HCT116 (cell line): ENCODE measurements at regions not wholly inside any gene's neighbourhood (a gene's known extent, or its start where the extent isn't known, plus 50 kb on each side); places are given as distances from the start of the nearest gene placed in this dataset.

Experiments
- ATAC-seq: fragments of 200-7000 bp; cut with Tn5 transposase; 2 replicates; pipeline ENCODE4 v1.9.1; 2020; ENCODE audit warnings: mild to moderate bottlenecking, moderate library complexity
- BruUV-seq: library from RNA; stranded (reverse); fragments of 400-500 nt; replicated peaks from 2 replicates; lab custom pipeline; 2021; lab: Mats Ljungman, UMichigan
- CTCF ChIA-PET: fragments of 300-600 bp; sonication (Branson Sonifier 250); formaldehyde crosslinking; loops from one replicate; lab custom pipeline; 2021; ENCODE audit warnings: antibody characterized with exemption; lab: Charles Lee
- POLR2A ChIA-PET: fragments of 300-600, 350-600 bp; sonication (Branson Sonifier 250); formaldehyde crosslinking; loops from one replicate; lab custom pipeline; 2021; ENCODE audit warnings: antibody characterized with exemption; lab: Charles Lee
- RAD21 ChIA-PET, 2 experiments: fragments of 300-600 bp; sonication (Branson Sonifier 250); formaldehyde crosslinking; loops; one replicate each; lab custom pipeline; 2023; ENCODE audit warnings: low total read pairs in 2 of 2; ENCODE audit not compliant: uncharacterized antibody in 2 of 2, unreplicated experiment in 2 of 2, low non-redundant PET in 1 of 2; lab: Charles Lee
- DNase-seq: peaks from one replicate; pipeline ENCODE4 v3.0.0-alpha.2; 2010; ENCODE audit warnings: low read depth, low spot score
- H2AFZ ChIP-seq: fragments of 200-600 bp; shearing (Covaris generic), sonication (generic); 2 replicates; pipeline ENCODE4 v1.6.1; 2017; ENCODE audit warnings: low read depth, mixed run types, mixed read lengths, antibody characterized with exemption, low read length; ENCODE audit not compliant: poor library complexity, severe bottlenecking
- H3K27ac ChIP-seq: 2 replicates; pipeline ENCODE4 v1.5.1; 2012; ENCODE audit warnings: low read depth, low read length
- H3K27me3 ChIP-seq: fragments of 200-600 bp; sonication (generic); 2 replicates; pipeline ENCODE4 v1.6.1; 2016; ENCODE audit warnings: mixed run types, low read length, mixed read lengths; ENCODE audit not compliant: insufficient read depth
- H3K36me3 ChIP-seq, 2 experiments: fragments of 200-500 bp in 1 of 2; fragments of 200-600 bp in 1 of 2; sonication (Bioruptor generic) in 1 of 2; sonication (generic) in 1 of 2; 2 replicates each; pipeline versions ENCODE4 v1.5.1 to v1.6.1; 2014 to 2016; ENCODE audit warnings: low read length in 2 of 2, inconsistent platforms in 1 of 2, mixed read lengths in 1 of 2, mixed run types in 1 of 2; ENCODE audit not compliant: insufficient read depth in 2 of 2, control insufficient read depth in 1 of 2
- H3K4me1 ChIP-seq, 2 experiments: fragments of 200-600 bp in 1 of 2; sonication (generic) in 1 of 2; 2 replicates each; pipeline versions ENCODE4 v1.5.1 to v1.6.1; 2012 to 2017; ENCODE audit warnings: low read length in 2 of 2, inconsistent platforms in 1 of 2, mild to moderate bottlenecking in 1 of 2, mixed read lengths in 1 of 2, mixed run types in 1 of 2, moderate library complexity in 1 of 2; ENCODE audit not compliant: insufficient read depth in 2 of 2, control insufficient read depth in 1 of 2
- H3K4me2 ChIP-seq: fragments of 200-600 bp; sonication (generic); 2 replicates; pipeline ENCODE4 v1.6.1; 2017; ENCODE audit warnings: mixed run types, low read length, mixed read lengths
- H3K4me3 ChIP-seq, 2 experiments: fragments of 200-600 bp in 1 of 2; sonication (generic) in 1 of 2; replicated peaks in 1 of 2; 2 replicates each; pipeline ENCODE4 v1.5.1; 2011 to 2016; ENCODE audit warnings: low read length in 2 of 2, control low read depth in 1 of 2, low read depth in 1 of 2, mild to moderate bottlenecking in 1 of 2, mixed read lengths in 1 of 2, mixed run types in 1 of 2
- H3K79me2 ChIP-seq: fragments of 200-600 bp; sonication (generic); 2 replicates; pipeline ENCODE4 v1.6.1; 2017; ENCODE audit warnings: mild to moderate bottlenecking, mixed run types, low read length, moderate library complexity, mixed read lengths; ENCODE audit not compliant: insufficient read depth
- H3K9ac ChIP-seq: fragments of 200-600 bp; sonication (generic); 2 replicates; pipeline ENCODE4 v1.6.1; 2016; ENCODE audit warnings: low read length, mixed read lengths
- H3K9me2 ChIP-seq: fragments of 200-600 bp; sonication (generic), shearing (Covaris generic); 2 replicates; pipeline ENCODE4 v1.6.1; 2017; ENCODE audit warnings: mixed run types, mild to moderate bottlenecking, moderate library complexity; ENCODE audit not compliant: insufficient read depth
- H3K9me3 ChIP-seq, 2 experiments: fragments of 200-500 bp in 1 of 2; fragments of 200-600 bp in 1 of 2; sonication (Bioruptor generic) in 1 of 2; sonication (generic) in 1 of 2; 2 replicates each; pipeline ENCODE4 v1.6.1; 2014 to 2017; ENCODE audit warnings: low read length in 2 of 2, mixed read lengths in 2 of 2, inconsistent platforms in 1 of 2, low read depth in 1 of 2, mild to moderate bottlenecking in 1 of 2, mixed run types in 1 of 2, moderate library complexity in 1 of 2; ENCODE audit not compliant: control insufficient read depth in 1 of 2, insufficient read depth in 1 of 2
- H4K20me1 ChIP-seq: fragments of 200-600 bp; sonication (generic), shearing (Covaris generic); 2 replicates; pipeline ENCODE4 v1.6.1; 2017; ENCODE audit warnings: mixed run types, mild to moderate bottlenecking, moderate library complexity; ENCODE audit not compliant: insufficient read depth
- ATF3 ChIP-seq: IDR thresholded peaks from 2 replicates; pipeline ENCODE4 v1.6.1; 2012
- CTCF ChIP-seq, 3 experiments: fragments of 200-600 bp in 1 of 3; sonication (generic) in 1 of 3; IDR thresholded peaks in 2 of 3; conservative IDR thresholded peaks in 1 of 3; 2 replicates each; pipeline ENCODE4 v1.5.1; 2012 to 2017; ENCODE audit warnings: low read depth in 2 of 3, low read length in 2 of 3, antibody characterized with exemption in 1 of 3, borderline replicate concordance in 1 of 3, control low read depth in 1 of 3, mild to moderate bottlenecking in 1 of 3, mixed read lengths in 1 of 3, mixed run types in 1 of 3, moderate library complexity in 1 of 3; ENCODE audit not compliant: insufficient read depth in 1 of 3
- EGR1 ChIP-seq: IDR thresholded peaks from 2 replicates; pipeline ENCODE4 v1.6.1; 2012; ENCODE audit warnings: low read depth
- EZH2phosphoT487 ChIP-seq: fragments of 200-600 bp; IDR thresholded peaks from 2 replicates; pipeline ENCODE4 v1.6.1; 2018; ENCODE audit warnings: antibody characterized with exemption, borderline replicate concordance
- JUND ChIP-seq: IDR thresholded peaks from 2 replicates; pipeline ENCODE4 v1.6.1; 2012
- MAX ChIP-seq: IDR thresholded peaks from 2 replicates; pipeline ENCODE4 v1.6.1; 2012
- POLR2AphosphoS5 ChIP-seq: IDR thresholded peaks from 2 replicates; pipeline ENCODE4 v1.6.1; 2011; ENCODE audit warnings: mild to moderate bottlenecking, low read depth, low read length, moderate library complexity
- RAD21 ChIP-seq: IDR thresholded peaks from 2 replicates; pipeline ENCODE4 v1.6.1; 2012; ENCODE audit warnings: low read depth, mild to moderate bottlenecking
- SIN3A ChIP-seq: IDR thresholded peaks from 2 replicates; pipeline ENCODE4 v1.6.1; 2012; ENCODE audit warnings: low read depth
- TCF7L2 ChIP-seq: IDR thresholded peaks from 2 replicates; pipeline ENCODE4 v1.7.0; 2011; ENCODE audit warnings: borderline replicate concordance, inconsistent platforms; ENCODE audit not compliant: insufficient read depth, insufficient read length; ENCODE audit errors: extremely low read depth
- YY1 ChIP-seq: IDR thresholded peaks from 2 replicates; pipeline ENCODE4 v1.6.1; 2011; ENCODE audit warnings: low read length, low read depth, moderate library complexity, mild to moderate bottlenecking; ENCODE audit not compliant: insufficient replicate concordance; ENCODE audit errors: extremely low read depth
- ZFX ChIP-seq: fragments of 450-650 bp; IDR thresholded peaks from 2 replicates; pipeline ENCODE4 v1.6.1; 2017
- ZNF274 ChIP-seq: fragments of 200-500 bp; sonication (Bioruptor generic); IDR thresholded peaks from 2 replicates; pipeline ENCODE4 v1.6.1; 2014; ENCODE audit warnings: mild to moderate bottlenecking, low read depth, low read length, inconsistent platforms
- intact Hi-C: fragments of 100-400 bp; cut with micrococcal nuclease; formaldehyde crosslinking; loops from 2 replicates; pipeline ENCODE4 v1.10.0; 2022
- TF ChIP-seq, protein P1 (sequence below): IDR thresholded peaks from 2 replicates; pipeline ENCODE4 v1.6.1; 2011; ENCODE audit warnings: mild to moderate bottlenecking, low read length, moderate library complexity; ENCODE audit not compliant: insufficient replicate concordance; ENCODE audit errors: extremely low read depth

DNA sequence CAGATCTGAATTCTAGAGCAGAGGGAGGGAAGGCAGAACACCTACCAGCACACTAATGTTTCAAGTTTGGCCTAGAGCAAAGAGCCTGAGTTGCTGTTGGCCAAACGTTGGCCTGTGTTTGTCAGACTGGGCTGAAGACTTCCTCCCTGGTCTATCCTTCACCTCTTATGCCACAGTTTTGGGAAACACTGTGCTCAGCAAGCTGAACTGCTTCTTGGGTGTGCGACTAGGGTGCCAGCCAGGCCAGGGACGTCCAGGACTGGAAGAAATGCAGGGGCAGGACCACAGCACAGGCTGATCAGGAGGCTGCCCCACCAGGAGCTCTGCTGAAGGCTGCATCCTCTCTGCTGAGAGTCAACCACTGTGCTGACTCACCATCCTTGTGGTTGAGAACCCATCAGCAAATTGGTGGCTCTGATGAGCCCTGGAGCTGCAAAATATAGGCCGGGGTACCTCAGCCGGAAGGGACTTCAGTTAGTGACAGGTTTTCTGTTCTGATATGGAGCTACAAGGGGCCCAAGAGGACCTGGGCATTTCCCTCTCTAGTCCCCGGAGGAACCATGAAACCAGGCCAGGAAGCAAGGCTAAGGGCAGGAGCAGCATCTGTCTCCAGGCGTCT, 131.6 kb upstream of the RASGRP1 start:
- Histone ChIP-seq H3K4me3 (no peak overlapping the region), H3K4me1 (no peaks in the 10 kb centered on the region), H3K9me3 (no peaks in the 10 kb centered on the region), H3K4me2 (no peak overlapping the region), H3K27me3 (no peaks in the 10 kb centered on the region), H3K27ac (no peak overlapping the region), H3K9ac (no peak overlapping the region), H4K20me1 (no peaks in the 10 kb centered on the region), H3K36me3 (no peaks in the 10 kb centered on the region), H2AFZ (no peak overlapping the region), H3K9me2 (no peaks in the 10 kb centered on the region), H3K79me2 (no peaks in the 10 kb centered on the region)
- intact Hi-C loops = no loop called here
- BruUV-seq = no TSS peak
- CTCF ChIA-PET = interaction anchor here (1.2 to 1.6 kb wide), 2 partner anchors 132 to 256 kb away, joined by 3 to 5 read pairs; no protein-coding TSS in a partner anchor
- TF ChIP-seq EGR1 (no peak), JUND (no peak), SIN3A (no peak), TCF7L2 (no peak), YY1 (no peak), POLR2AphosphoS5 (no peak), RAD21 (no peak), ZNF274 (no peak), EZH2phosphoT487 (no peak), MAX (no peak), CTCF (IDR thresholded peaks at IDR 0.05 in 2 of 3, conservative IDR thresholded peaks at IDR 0.05 in 1 of 3; ENCODE audit: borderline replicate concordance in 1 of 3, insufficient read depth in 1 of 3, low read depth in 2 of 3, low read length in 2 of 3) (no peak), ATF3 (no peak), ZFX (no peak)
- TF ChIP-seq, protein P1, sequence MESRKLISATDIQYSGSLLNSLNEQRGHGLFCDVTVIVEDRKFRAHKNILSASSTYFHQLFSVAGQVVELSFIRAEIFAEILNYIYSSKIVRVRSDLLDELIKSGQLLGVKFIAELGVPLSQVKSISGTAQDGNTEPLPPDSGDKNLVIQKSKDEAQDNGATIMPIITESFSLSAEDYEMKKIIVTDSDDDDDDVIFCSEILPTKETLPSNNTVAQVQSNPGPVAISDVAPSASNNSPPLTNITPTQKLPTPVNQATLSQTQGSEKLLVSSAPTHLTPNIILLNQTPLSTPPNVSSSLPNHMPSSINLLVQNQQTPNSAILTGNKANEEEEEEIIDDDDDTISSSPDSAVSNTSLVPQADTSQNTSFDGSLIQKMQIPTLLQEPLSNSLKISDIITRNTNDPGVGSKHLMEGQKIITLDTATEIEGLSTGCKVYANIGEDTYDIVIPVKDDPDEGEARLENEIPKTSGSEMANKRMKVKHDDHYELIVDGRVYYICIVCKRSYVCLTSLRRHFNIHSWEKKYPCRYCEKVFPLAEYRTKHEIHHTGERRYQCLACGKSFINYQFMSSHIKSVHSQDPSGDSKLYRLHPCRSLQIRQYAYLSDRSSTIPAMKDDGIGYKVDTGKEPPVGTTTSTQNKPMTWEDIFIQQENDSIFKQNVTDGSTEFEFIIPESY = no peak
- DNase-seq (no peak), ATAC-seq (no peak)
- POLR2A ChIA-PET = no interaction called here
- RAD21 ChIA-PET = no interaction called here
